HEK293T (cell line): ENCODE measurements at regions not wholly inside any gene's neighbourhood (a gene's known extent, or its start where the extent isn't known, plus 50 kb on each side); places are given as distances from the start of the nearest gene placed in this dataset.

Experiments
- BHLHE40 ChIP-seq: fragments of 450-650 bp; IDR thresholded peaks from 2 replicates; pipeline ENCODE4 v1.6.1; 2016; ENCODE audit warnings: mild to moderate bottlenecking, moderate library complexity, borderline replicate concordance
- SP1 ChIP-seq: fragments of 450-650 bp; IDR thresholded peaks from 2 replicates; pipeline ENCODE4 v1.6.1; 2017
- TARDBP ChIP-seq: fragments of 450-650 bp; IDR thresholded peaks from 2 replicates; pipeline ENCODE4 v1.6.1; 2016

GRCh38 chr12:126076515-126076914, 1011.3 kb downstream of the AACS start:
- TF ChIP-seq TARDBP (no peak), SP1 (no peak), BHLHE40 (no peak)
